Dermis blood vessel endothelial cell (primary cell): ENCODE measurements at regions not wholly inside any gene's neighbourhood (a gene's known extent, or its start where the extent isn't known, plus 50 kb on each side); places are given as distances from the start of the nearest gene placed in this dataset.

Source experiments
- DNase-seq: peaks from one replicate; pipeline ENCODE4 v3.0.0; 2010

DNA sequence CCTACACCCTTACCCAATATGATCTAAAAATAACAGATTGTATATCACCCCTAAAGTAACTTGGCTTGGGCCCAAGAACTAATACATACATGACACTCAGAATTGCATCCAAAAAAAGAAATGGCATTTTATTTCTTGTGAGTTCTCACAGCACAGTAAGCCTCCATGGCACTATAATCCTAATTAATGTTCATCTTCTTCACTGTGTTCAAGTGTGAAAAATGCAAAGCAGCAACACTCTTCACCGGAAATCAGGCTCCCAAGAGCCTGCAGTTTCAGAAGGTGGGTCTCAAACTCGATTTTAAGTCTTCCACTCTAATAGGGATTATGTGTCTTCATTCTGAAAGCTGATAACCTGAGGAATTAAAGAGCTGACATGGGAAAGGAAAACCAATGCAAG is 142.8 kb upstream of the TSC22D2 start:
- DNase-seq = no peak

DNA sequence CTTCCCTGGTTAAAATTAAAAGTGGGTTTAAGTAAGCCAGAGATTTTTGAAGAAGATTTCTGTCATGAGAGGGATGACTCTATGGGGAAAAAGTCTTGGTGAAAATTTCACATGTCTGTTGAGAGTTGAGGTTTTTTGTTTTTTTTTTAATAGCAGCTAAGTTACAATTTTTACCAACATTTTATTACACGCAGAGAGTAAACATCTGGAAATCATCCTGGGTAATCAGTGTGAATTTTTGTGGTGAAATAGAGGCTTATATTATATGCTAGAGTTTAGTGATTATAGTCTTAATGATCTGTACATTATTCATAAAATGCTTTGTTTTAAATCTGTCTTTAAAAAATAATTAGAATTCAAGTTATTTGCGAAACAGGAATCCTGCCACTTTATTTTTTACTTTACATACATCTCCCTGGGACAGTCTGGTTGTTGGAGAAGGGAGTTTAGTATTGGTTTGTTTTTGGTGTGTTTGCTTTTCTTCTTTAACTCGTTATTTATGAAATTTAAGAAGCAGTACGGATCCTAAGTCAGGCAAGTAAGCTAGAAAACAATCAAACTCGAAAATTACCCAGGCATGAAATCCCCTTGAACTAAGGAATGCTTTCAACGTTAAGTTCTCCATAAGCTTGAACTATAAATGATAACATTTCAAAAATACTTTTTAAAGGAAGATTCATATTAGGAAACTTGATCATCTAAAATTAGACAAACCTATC is 143.4 kb upstream of the TSC22D2 start:
- DNase-seq = no peak

DNA sequence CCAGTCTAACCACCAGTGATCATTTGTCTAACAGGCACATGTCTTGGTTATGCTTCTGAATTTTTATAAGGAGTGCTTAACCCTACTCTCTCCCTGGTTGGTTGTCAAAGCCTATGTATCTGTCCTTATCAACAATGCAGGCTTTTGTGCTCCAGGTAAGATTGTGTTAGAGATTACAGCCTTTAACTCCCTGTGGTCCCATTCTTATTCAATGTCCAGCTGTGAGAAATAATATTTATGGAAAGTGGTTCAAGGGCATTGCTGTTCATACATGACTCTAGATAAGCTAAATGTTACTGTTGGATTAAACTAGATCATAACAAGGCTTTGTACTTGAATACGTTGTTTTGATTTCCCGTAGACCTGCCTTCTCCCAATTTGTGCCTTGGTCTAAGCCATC is 146.1 kb upstream of the TSC22D2 start:
- DNase-seq = no peak

- DNase-seq = no peak
Observed at GRCh38 chr3:150261418-150261817, 146.7 kb upstream of the TSC22D2 start.

- DNase-seq = no peak
Observed at GRCh38 chr3:150260398-150260710, 147.7 kb upstream of the TSC22D2 start.

DNA sequence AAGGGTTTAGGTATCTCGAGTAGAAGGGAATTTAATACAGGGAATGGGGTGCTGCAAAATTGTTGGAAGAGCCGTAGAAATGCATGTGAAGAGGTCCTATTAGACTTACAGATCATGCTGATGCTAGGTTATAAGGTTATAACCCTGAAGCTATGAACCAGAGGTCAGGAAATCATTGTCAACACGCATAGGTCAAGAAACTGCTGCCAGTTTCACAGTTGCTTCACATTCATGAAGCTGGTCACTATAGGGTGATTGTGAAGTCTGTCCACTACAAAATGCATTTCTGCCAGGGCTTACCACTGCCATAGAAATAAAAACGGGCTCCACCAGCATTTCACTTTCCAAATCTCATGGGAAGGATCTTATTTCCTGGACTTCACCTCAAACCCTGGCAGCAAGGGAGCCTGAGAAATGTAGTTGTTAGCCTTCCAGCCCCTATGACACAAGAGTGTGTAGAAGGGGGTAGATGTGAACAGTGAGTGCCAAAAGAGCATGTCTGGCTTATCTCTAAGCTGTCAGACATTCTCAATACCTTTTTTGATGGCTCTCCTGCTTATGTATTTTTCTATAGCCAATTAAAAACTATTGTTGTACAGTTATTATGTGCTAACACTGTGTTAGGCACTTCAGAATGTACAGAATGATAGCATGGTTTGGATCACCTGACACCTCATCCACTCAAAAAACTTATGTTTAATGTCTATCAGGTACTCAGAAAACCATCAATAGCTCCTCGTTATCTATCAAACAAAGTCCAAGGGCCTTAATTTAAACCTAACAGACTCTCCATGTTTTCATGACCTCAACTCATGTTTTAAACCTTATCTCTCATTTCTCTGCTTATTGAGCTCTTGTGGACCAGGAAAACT is 148.3 kb upstream of the TSC22D2 start:
- no peak for DNase-seq

GRCh38 chr3:150256782-150257181 is 151.3 kb upstream of the TSC22D2 start:
- DNase-seq = peak; percentile 43

- DNase-seq = no peak
Observed at GRCh38 chr3:150256318-150256717, 151.8 kb upstream of the TSC22D2 start.

DNA sequence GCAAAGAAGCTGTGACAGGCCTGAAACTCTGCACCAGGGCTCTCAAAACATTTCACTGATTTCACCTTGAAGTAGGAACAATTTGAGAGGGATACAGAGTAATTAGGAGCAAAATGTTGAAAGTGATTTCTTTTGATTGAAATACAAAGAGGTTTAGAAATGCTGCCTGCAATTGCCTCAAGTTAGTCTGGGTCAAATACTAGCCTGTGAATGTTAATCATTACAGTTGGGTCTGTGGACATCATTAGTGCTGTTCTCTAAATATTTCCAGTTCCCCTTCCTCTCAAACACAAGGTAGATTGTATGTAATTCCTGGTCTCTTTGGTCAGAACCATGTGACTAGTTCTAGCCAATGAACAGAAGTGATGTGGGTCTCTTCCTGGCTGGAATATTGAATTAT is 152.3 kb upstream of the TSC22D2 start:
- no peak for DNase-seq

DNA sequence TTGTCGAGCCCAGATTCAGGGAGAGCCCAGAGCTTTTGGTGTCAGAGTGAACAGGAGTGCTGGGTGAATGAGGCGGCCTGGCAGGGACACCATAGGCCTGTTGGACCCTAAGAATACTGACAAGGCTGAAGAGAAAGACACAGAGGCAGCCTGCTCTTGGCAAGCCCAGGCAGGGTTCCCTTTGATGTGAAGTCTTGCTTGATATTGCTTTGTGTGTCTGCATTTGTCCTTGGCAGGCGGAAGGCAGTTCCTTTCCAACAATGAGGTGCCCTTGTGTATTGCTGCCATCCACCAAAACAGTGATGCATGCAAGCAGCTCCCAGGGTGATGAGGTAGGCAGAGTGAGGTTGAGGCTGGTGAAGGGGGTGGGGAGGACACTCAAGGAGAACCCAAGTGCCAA is 152.7 kb upstream of the TSC22D2 start:
- peak; percentile 8 for DNase-seq

DNA sequence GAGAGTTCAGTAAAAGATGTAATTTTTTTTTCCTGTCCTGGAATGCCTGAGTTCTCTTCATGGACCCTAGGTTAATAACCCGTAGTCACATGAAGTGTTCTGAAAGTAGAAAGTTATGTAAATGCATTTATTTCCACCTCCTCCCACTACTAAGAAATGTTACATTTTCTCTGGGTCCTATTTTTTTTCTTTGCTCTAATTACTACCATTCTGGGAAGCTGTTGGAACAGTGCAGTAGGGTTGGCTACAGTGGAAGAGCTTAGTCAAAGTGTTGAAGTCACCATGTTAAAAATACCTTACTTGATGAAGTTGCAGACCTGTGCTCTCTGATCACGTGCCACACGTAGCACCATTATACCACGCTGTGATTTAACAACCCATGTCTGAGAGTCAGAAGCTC is 153.8 kb upstream of the TSC22D2 start:
- no peak for DNase-seq

GRCh38 chr3:150253622-150254021 is 154.5 kb upstream of the TSC22D2 start:
- DNase-seq = peak; percentile 24

GRCh38 chr3:150252462-150252861 is 155.6 kb upstream of the TSC22D2 start:
- peak; percentile 87 for DNase-seq

DNA sequence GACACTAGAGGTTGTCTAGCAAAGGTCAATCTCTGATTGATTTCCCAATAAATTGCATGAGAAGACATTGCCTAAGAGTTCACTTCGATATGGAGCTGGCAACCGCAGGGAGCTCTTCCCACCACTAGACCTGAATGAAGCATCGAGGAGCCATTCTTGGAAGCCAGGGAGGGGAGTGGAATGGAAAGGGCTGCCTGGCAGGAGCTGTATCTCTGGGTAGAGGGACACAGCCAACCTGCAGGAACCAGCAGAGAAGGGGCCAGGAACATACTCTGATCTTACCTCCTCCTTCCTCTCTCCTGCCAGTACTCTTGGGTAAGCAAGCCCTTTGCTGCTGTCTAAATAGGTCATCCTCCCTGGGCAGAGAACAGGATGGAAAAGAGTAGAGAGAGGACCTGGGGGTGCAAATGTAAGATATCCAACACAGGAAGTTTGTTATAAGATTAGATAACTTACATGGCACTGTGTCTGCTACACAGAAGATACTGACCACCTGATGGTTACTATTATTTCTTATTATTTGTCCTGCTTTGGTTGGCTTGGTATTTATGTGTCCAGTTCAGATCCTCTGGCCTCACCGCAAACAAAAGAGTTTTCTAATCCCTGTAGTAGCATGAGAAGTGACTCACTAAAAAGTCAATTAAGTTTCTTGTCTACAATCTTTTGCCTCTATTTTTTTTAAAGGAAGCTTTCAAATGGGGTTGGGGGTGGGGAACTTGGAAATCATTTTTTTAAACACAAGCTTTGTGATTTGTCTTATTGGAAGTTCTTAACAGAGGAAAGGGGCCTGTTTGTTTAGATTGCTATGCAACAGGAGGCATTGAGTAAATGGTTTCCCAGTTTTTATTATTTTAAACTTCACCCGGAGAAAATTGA is 156.7 kb upstream of the TSC22D2 start:
- peak; percentile 78 for DNase-seq

DNA sequence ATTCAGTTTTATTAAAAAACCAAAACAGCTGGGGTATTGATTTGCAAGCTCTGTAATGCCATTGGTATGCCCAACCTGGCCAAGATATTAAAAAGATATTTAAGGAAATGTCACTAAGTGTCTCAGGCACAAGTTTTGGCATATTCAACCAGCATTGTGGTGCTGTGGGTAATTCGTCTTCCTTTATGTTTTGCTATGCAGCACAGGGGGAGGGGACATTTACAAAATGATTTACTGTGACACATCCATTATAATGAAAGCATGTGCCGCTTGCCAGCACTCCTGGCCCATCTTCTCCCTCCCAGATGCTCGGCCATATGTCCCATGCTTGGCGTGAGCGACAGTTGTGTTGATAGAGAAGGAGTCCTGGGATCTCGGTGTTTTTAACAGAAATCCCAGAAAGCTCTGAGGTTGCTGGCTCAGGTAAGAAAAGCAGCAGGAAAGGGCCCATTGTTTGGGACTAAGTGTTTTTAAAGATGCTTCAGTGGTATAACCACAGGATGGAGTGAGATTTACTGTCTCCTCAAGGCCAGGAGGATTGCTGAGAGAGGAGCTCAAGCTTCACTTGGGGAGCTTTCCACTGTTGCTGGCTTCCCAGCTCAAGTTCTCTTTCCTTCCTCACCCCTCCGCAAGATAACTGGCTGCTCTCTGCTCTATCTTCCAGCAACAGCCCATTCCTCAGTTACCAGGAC is 158.2 kb upstream of the TSC22D2 start:
- no peak for DNase-seq

- DNase-seq = no peak
Observed at GRCh38 chr3:150248888-150249681, 159.0 kb upstream of the TSC22D2 start.

GRCh38 chr3:150248116-150248887 is 159.8 kb upstream of the TSC22D2 start:
- DNase-seq = no peak

DNA sequence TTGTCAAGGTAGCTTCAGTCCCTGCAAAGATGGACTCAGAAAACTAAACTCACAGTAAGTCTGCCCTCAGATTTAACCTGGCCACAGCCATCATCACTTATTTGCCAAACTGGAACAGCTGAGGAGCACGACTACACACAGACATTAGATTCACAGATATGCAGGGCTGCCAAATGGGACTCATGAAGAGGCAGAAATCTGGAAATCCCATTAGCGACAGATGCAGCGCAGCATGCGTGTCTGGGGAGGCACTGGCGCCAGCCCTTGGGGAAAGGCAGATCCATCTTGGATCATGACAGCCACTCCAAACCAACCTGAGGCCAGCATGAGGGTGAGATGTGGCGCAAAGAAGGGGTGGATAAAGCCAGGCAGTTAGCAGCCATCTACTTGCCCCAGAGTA is 160.7 kb upstream of the TSC22D2 start:
- DNase-seq = no peak

DNA sequence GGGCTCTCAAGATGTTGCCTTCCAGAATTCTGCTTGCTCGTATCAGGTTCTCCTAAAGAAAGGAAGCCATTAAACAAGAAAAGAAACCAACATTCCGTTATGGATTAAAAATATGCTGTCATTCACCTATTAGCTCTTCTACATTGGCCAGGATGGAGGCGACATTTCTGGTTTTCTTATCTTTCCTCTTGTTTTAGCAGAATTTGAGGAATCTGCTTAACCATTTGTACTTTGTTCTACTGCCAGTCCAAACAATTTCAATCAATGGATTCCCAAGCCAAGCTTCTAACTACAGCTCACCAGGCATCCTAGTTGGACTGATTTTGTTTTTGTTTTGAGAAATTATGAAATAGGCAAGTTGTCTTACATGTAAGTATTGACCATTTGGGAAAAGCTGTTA is 164.6 kb upstream of the TSC22D2 start:
- DNase-seq = no peak

- DNase-seq = no peak
Observed at GRCh38 chr3:150242220-150242936, 165.7 kb upstream of the TSC22D2 start.
